IMR-90 (cell line): ENCODE measurements at regions not wholly inside any gene's neighbourhood (a gene's known extent, or its start where the extent isn't known, plus 50 kb on each side); places are given as distances from the start of the nearest gene placed in this dataset.

Experiments
- ATAC-seq: fragments of 200-7000 bp; cut with Tn5 transposase; 2 replicates; pipeline ENCODE4 v1.9.1; 2020; ENCODE audit warnings: low read depth, mild to moderate bottlenecking, moderate library complexity
- BruUV-seq: library from RNA; stranded (reverse); fragments of 400-500 nt; replicated peaks from 2 replicates; lab custom pipeline; 2021; lab: Mats Ljungman, UMichigan
- CTCF ChIA-PET: fragments of 300-600 bp; formaldehyde crosslinking; extraction: SDS; loops from one replicate; lab custom pipeline; 2021; ENCODE audit warnings: antibody characterized with exemption; lab: Yijun Ruan, JAX
- POLR2A ChIA-PET: fragments of 300-600 bp; sonication (Branson Sonifier 250); formaldehyde crosslinking; loops from one replicate; lab custom pipeline; 2022; ENCODE audit warnings: antibody characterized with exemption; ENCODE audit not compliant: unreplicated experiment; lab: Charles Lee
- DNase-seq: peaks from one replicate; pipeline ENCODE4 v3.0.0; 2013
- H2AFZ ChIP-seq: replicated peaks from 2 replicates; pipeline ENCODE3; 2013; ENCODE audit warnings: low read length, mild to moderate bottlenecking; ENCODE audit not compliant: poor library complexity
- H2AK5ac ChIP-seq: 2 replicates; pipeline ENCODE4 v1.6.1; 2013; ENCODE audit warnings: low read depth, low read length, inconsistent platforms
- H2AK9ac ChIP-seq: replicated peaks from 2 replicates; pipeline ENCODE3; 2013; ENCODE audit warnings: mild to moderate bottlenecking, low read depth, low read length, moderate library complexity; ENCODE audit not compliant: poor library complexity
- H2BK120ac ChIP-seq: 2 replicates; pipeline ENCODE4 v1.6.1; 2013; ENCODE audit warnings: low read depth, low read length, inconsistent platforms
- H2BK15ac ChIP-seq: 3 replicates; pipeline ENCODE4 v1.6.1; 2013; ENCODE audit warnings: low read depth, low read length, inconsistent platforms
- H2BK20ac ChIP-seq: 2 replicates; pipeline ENCODE4 v1.6.1; 2013; ENCODE audit warnings: low read depth, mild to moderate bottlenecking, inconsistent platforms, low read length, moderate library complexity
- H2BK5ac ChIP-seq: 2 replicates; pipeline ENCODE4 v1.6.1; 2013; ENCODE audit warnings: mild to moderate bottlenecking, low read depth, low read length, inconsistent platforms; ENCODE audit not compliant: poor library complexity, severe bottlenecking
- H3K14ac ChIP-seq: replicated peaks from 2 replicates; pipeline ENCODE4 v1.6.1; 2013; ENCODE audit warnings: low read depth, low read length, inconsistent platforms
- H3K18ac ChIP-seq: 2 replicates; pipeline ENCODE4 v1.6.1; 2013; ENCODE audit warnings: low read depth, low read length, control low read depth
- H3K23ac ChIP-seq: 2 replicates; pipeline ENCODE4 v1.6.1; 2013; ENCODE audit warnings: low read depth, low read length, inconsistent platforms
- H3K27ac ChIP-seq: 2 replicates; pipeline ENCODE4 v1.5.1; 2013; ENCODE audit warnings: mild to moderate bottlenecking, control low read depth, low read length; ENCODE audit not compliant: insufficient read depth
- H3K27me3 ChIP-seq: 2 replicates; pipeline ENCODE4 v1.6.1; 2013; ENCODE audit warnings: low read length; ENCODE audit not compliant: control insufficient read depth, insufficient read depth
- H3K36me3 ChIP-seq: 2 replicates; pipeline ENCODE4 v1.6.1; 2013; ENCODE audit warnings: low read length, mixed read lengths; ENCODE audit not compliant: control insufficient read depth, insufficient read depth
- H3K4ac ChIP-seq: 2 replicates; pipeline ENCODE4 v1.6.1; 2013; ENCODE audit warnings: low read depth, low read length, inconsistent platforms
- H3K4me1 ChIP-seq: 2 replicates; pipeline ENCODE4 v1.6.1; 2013; ENCODE audit warnings: low read length, mixed read lengths; ENCODE audit not compliant: control insufficient read depth, insufficient read depth
- H3K4me2 ChIP-seq: 2 replicates; pipeline ENCODE4 v1.6.1; 2013; ENCODE audit warnings: low read depth, mild to moderate bottlenecking, control low read depth, low read length, moderate library complexity
- H3K4me3 ChIP-seq: 2 replicates; pipeline ENCODE4 v1.5.1; 2013; ENCODE audit warnings: low read depth, mild to moderate bottlenecking, control low read depth, low read length, moderate library complexity; ENCODE audit not compliant: insufficient read depth
- H3K56ac ChIP-seq: 2 replicates; pipeline ENCODE4 v1.6.1; 2013; ENCODE audit warnings: low read length, inconsistent platforms; ENCODE audit not compliant: insufficient read depth; ENCODE audit errors: extremely low read depth
- H3K79me1 ChIP-seq, 2 experiments: 2 replicates each; pipeline ENCODE4 v1.6.1; 2013; ENCODE audit warnings: low read length in 2 of 2, inconsistent platforms in 1 of 2, low read depth in 1 of 2
- H3K9ac ChIP-seq: 2 replicates; pipeline ENCODE4 v1.6.1; 2013; ENCODE audit warnings: low read depth, low read length, control low read depth
- H3K9me1 ChIP-seq: 2 replicates; pipeline ENCODE4 v1.6.1; 2013; ENCODE audit warnings: low read length, inconsistent platforms; ENCODE audit not compliant: insufficient read depth
- H3K9me3 ChIP-seq: 2 replicates; pipeline ENCODE4 v1.6.1; 2013; ENCODE audit warnings: low read length; ENCODE audit not compliant: control insufficient read depth, insufficient read depth
- H4K20me1 ChIP-seq: 2 replicates; pipeline ENCODE4 v1.6.1; 2013; ENCODE audit warnings: low read length, inconsistent platforms; ENCODE audit not compliant: insufficient read depth
- H4K5ac ChIP-seq: 2 replicates; pipeline ENCODE4 v1.6.1; 2013; ENCODE audit warnings: mild to moderate bottlenecking, low read depth, low read length, control low read depth
- H4K8ac ChIP-seq, 2 experiments: 2 replicates each; pipeline ENCODE4 v1.6.1; 2013; ENCODE audit warnings: low read depth in 2 of 2, low read length in 2 of 2, control low read depth in 1 of 2, inconsistent platforms in 1 of 2
- H4K91ac ChIP-seq: 2 replicates; pipeline ENCODE4 v1.6.1; 2013; ENCODE audit warnings: low read depth, low read length, inconsistent platforms; ENCODE audit not compliant: insufficient read depth
- BHLHE40 ChIP-seq: fragments of 150-350 bp; IDR thresholded peaks from 2 replicates; pipeline ENCODE4 v1.6.1; 2016; ENCODE audit warnings: mild to moderate bottlenecking, low read depth, low read length
- CTCF ChIP-seq: conservative IDR thresholded peaks from 2 replicates; pipeline ENCODE4 v1.5.1; 2012; ENCODE audit warnings: mild to moderate bottlenecking, low read depth, low read length, improper control_type of control experiment
- FOS ChIP-seq: fragments of 150-350 bp; IDR thresholded peaks from 2 replicates; pipeline ENCODE4 v1.6.1; 2016; ENCODE audit warnings: low read depth, low read length
- MAFK ChIP-seq: IDR thresholded peaks from 2 replicates; pipeline ENCODE4 v1.6.1; 2012; ENCODE audit warnings: low read depth, low read length, improper control_type of control experiment
- USF2 ChIP-seq: fragments of 150-350 bp; IDR thresholded peaks from 2 replicates; pipeline ENCODE4 v1.6.1; 2017; ENCODE audit warnings: mild to moderate bottlenecking, antibody characterized with exemption, low read length, low read depth
- WGBS, 2 experiments: methylation state at CpG; one replicate each; pipeline versions ENCODE4 v1.1.5 to v1.1.7; 2013; ENCODE audit warnings: missing lambda C conversion rate in 2 of 2; ENCODE audit not compliant: insufficient read length in 1 of 2; ENCODE audit errors: extremely low coverage in 2 of 2; 5-methylcytosine and 5-hydroxymethylcytosine counted together
- dilution Hi-C: fragments of 300-500 bp; cut with HindIII; formaldehyde crosslinking; loops from one replicate; pipeline ENCODE4 v1.14.3; 2018; ENCODE audit warnings: low sequenced_read_pairs; ENCODE audit not compliant: unreplicated experiment
- in situ Hi-C: fragments of 300-500 bp; cut with MboI; formaldehyde crosslinking; loops from 3 replicates; pipeline ENCODE4 v1.14.3; 2019; ENCODE audit warnings: low sequenced_read_pairs, inconsistent platforms, mixed read lengths
- intact Hi-C: fragments of 100-400 bp; cut with micrococcal nuclease; formaldehyde crosslinking; loops from 2 replicates; pipeline ENCODE4 v1.10.0; 2022

DNA sequence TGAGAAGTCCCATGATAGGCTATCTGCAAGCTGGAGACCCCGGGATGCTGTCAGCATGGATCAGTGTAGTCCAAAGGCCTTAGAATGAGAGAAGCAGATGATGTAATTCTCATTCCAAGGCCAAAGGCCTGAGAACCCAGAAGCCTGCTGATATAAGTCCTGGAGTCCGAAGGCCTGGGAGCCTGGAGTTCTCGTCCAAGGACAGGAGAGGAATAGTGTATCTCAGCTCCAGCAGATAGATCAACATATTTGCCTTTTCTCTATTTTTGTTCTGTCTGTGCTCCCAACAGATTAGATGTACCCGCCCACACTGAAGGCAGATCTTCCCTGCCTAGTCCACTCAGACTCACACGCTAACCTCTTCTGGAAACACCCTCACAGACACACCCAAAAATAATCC is 454.9 kb upstream of the CHAC2 start:
- ATAC-seq (no peak), DNase-seq (no peak)
- Histone ChIP-seq H2BK5ac (no peak overlapping the region), H3K36me3 (no peaks in the 10 kb centered on the region), H4K8ac (no peak overlapping the region), H2AK5ac (no peak overlapping the region), H3K4me1 (no peaks in the 10 kb centered on the region), H3K4me3 (no peak overlapping the region), H3K23ac (no peak overlapping the region), H2BK120ac (no peak overlapping the region), H3K79me1 (no peaks in the 10 kb centered on the region), H3K18ac (no peak overlapping the region), H2BK15ac (no peak overlapping the region), H3K9me3 (no peaks in the 10 kb centered on the region), H2AK9ac (no peak overlapping the region), H3K27ac (no peak overlapping the region), H4K20me1 (no peaks in the 10 kb centered on the region), H4K91ac (no peak overlapping the region), H3K56ac (no peak overlapping the region), H2BK20ac (no peak overlapping the region), H2AFZ (no peak overlapping the region), H4K5ac (no peak overlapping the region), H3K9ac (no peak overlapping the region), H3K9me1 (no peaks in the 10 kb centered on the region), H3K4me2 (no peak overlapping the region), H3K14ac (no peak overlapping the region), H3K4ac (no peak overlapping the region), H3K27me3 (no peaks in the 10 kb centered on the region)
- no peak for TF ChIP-seq CTCF
- no peak for TF ChIP-seq BHLHE40
- TF ChIP-seq MAFK = no peak
- no peak for TF ChIP-seq USF2
- TF ChIP-seq FOS = no peak
- WGBS, 2 experiments = 71% methylated on average over 1 of the region's 5 CpGs; no CpG with 5 or more reads in 1 of the 2 experiments
- dilution Hi-C loops (no loop called here), intact Hi-C loops (no loop called here), in situ Hi-C loops (no loop called here)
- no TSS peak for BruUV-seq
- CTCF ChIA-PET = no interaction called here
- POLR2A ChIA-PET = no interaction called here
